ENCODE measurements at regions not wholly inside any gene's neighbourhood (a gene's known extent, or its start where the extent isn't known, plus 50 kb on each side); places are given as distances from the start of the nearest gene placed in this dataset.

GRCh38 chr3:65079560-65079959 lies 391.8 kb upstream of the ADAMTS9 start:
- TF ChIP-seq EZH2phosphoT487 (IDR thresholded peaks at IDR 0.05; ENCODE audit: unreplicated experiment) (no peak), CTCF (conservative IDR thresholded peaks at IDR 0.05; ENCODE audit: low read depth in 2 of 2) (no peak), EZH2 (IDR thresholded peaks at IDR 0.05; ENCODE audit: low read depth, unreplicated experiment) (no peak), CREB1 (CRISPR knock-in tag; IDR thresholded peaks at IDR 0.05; ENCODE audit: low read depth) (no peak), POLR2AphosphoS5 (IDR thresholded peaks at IDR 0.05; ENCODE audit: low read depth) (no peak), REST (IDR thresholded peaks at IDR 0.05; ENCODE audit: unreplicated experiment) (no peak)
